Trophoblast cell (in vitro differentiated cells and primary cell): ENCODE measurements at regions not wholly inside any gene's neighbourhood (a gene's known extent, or its start where the extent isn't known, plus 50 kb on each side); places are given as distances from the start of the nearest gene placed in this dataset.
"Not testable (repeated sequence)": the region's sequence is repeated elsewhere in the genome, so short reads cannot be mapped to it uniquely, and the experiment has no call there.

Experiments
- DNase-seq, 2 donors: peaks; one replicate each; pipeline ENCODE4 v3.0.0-alpha.2; 2016
- H2AFZ ChIP-seq: 2 replicates; pipeline ENCODE4 v1.6.1; 2013; ENCODE audit warnings: low read length, moderate library complexity, mild to moderate bottlenecking; ENCODE audit not compliant: insufficient read depth, poor library complexity
- H2AK5ac ChIP-seq: 2 replicates; pipeline ENCODE4 v1.6.1; 2013; ENCODE audit warnings: mild to moderate bottlenecking, low read length
- H2BK120ac ChIP-seq: 2 replicates; pipeline ENCODE4 v1.6.1; 2013; ENCODE audit warnings: low read length, mild to moderate bottlenecking, moderate library complexity; ENCODE audit not compliant: insufficient read depth, poor library complexity
- H2BK12ac ChIP-seq: 2 replicates; pipeline ENCODE4 v1.6.1; 2013; ENCODE audit warnings: mild to moderate bottlenecking, low read length, moderate library complexity
- H2BK5ac ChIP-seq: 2 replicates; pipeline ENCODE4 v1.6.1; 2013; ENCODE audit warnings: low read length, low read depth, moderate library complexity, mild to moderate bottlenecking; ENCODE audit not compliant: poor library complexity
- H3K14ac ChIP-seq: 2 replicates; pipeline ENCODE4 v1.6.1; 2013; ENCODE audit warnings: mild to moderate bottlenecking, low read length
- H3K18ac ChIP-seq: 2 replicates; pipeline ENCODE4 v1.6.1; 2013; ENCODE audit warnings: mild to moderate bottlenecking, low read length
- H3K23ac ChIP-seq: 2 replicates; pipeline ENCODE4 v1.6.1; 2013; ENCODE audit warnings: low read length
- H3K27ac ChIP-seq: 2 replicates; pipeline ENCODE4 v1.5.1; 2013; ENCODE audit warnings: low read depth, mild to moderate bottlenecking, inconsistent platforms, low read length, moderate library complexity
- H3K27me3 ChIP-seq: 2 replicates; pipeline ENCODE4 v1.6.1; 2013; ENCODE audit warnings: inconsistent platforms, mild to moderate bottlenecking, low read length, moderate library complexity; ENCODE audit not compliant: insufficient read depth
- H3K36me3 ChIP-seq, 2 experiments: 1 replicate in 1 of 2; 2 replicates in 1 of 2; pipeline ENCODE4 v1.6.1; 2013; ENCODE audit warnings: low read length in 2 of 2, mild to moderate bottlenecking in 2 of 2, moderate library complexity in 1 of 2; ENCODE audit not compliant: insufficient read depth in 2 of 2, control insufficient read depth in 1 of 2
- H3K4ac ChIP-seq: 2 replicates; pipeline ENCODE4 v1.6.1; 2013; ENCODE audit warnings: low read depth, mild to moderate bottlenecking, low read length, moderate library complexity
- H3K4me1 ChIP-seq, 2 experiments: 1 replicate in 1 of 2; 2 replicates in 1 of 2; pipeline ENCODE4 v1.6.1; 2013; ENCODE audit warnings: low read length in 2 of 2, mild to moderate bottlenecking in 2 of 2, moderate library complexity in 1 of 2; ENCODE audit not compliant: insufficient read depth in 2 of 2, control insufficient read depth in 1 of 2
- H3K4me2 ChIP-seq: 2 replicates; pipeline ENCODE4 v1.6.1; 2013; ENCODE audit warnings: inconsistent platforms, mild to moderate bottlenecking, low read length, moderate library complexity
- H3K4me3 ChIP-seq: 2 replicates; pipeline ENCODE4 v1.5.1; 2013; ENCODE audit warnings: mild to moderate bottlenecking, low read depth, low read length, inconsistent platforms
- H3K79me1 ChIP-seq: one replicate; pipeline ENCODE4 v1.6.1; 2013; ENCODE audit warnings: low read length
- H3K79me2 ChIP-seq: 2 replicates; pipeline ENCODE4 v1.6.1; 2013; ENCODE audit warnings: low read length, mild to moderate bottlenecking; ENCODE audit not compliant: control insufficient read depth, insufficient read depth, poor library complexity
- H3K9ac ChIP-seq: 2 replicates; pipeline ENCODE4 v1.6.1; 2013; ENCODE audit warnings: mild to moderate bottlenecking, low read length
- H3K9me3 ChIP-seq: 2 replicates; pipeline ENCODE4 v1.6.1; 2013; ENCODE audit warnings: low read depth, mild to moderate bottlenecking, control low read depth, inconsistent platforms, low read length; ENCODE audit not compliant: insufficient read depth
- H4K12ac ChIP-seq: 2 replicates; pipeline ENCODE4 v1.6.1; 2013; ENCODE audit warnings: low read depth, mild to moderate bottlenecking, low read length, moderate library complexity
- H4K8ac ChIP-seq: 2 replicates; pipeline ENCODE4 v1.6.1; 2013; ENCODE audit warnings: low read depth, mild to moderate bottlenecking, low read length, moderate library complexity
- H4K91ac ChIP-seq: one replicate; pipeline ENCODE4 v1.6.1; 2013; ENCODE audit warnings: low read depth, mild to moderate bottlenecking, low read length, moderate library complexity
- WGBS: extraction: QIAGEN DNeasy Blood & Tissue Kit; methylation state at CpG from one replicate; pipeline ENCODE4 v1.1.7; 2013; ENCODE audit warnings: missing lambda C conversion rate; ENCODE audit not compliant: insufficient read length, insufficient coverage; ENCODE audit errors: extremely low coverage; 5-methylcytosine and 5-hydroxymethylcytosine counted together

DNA sequence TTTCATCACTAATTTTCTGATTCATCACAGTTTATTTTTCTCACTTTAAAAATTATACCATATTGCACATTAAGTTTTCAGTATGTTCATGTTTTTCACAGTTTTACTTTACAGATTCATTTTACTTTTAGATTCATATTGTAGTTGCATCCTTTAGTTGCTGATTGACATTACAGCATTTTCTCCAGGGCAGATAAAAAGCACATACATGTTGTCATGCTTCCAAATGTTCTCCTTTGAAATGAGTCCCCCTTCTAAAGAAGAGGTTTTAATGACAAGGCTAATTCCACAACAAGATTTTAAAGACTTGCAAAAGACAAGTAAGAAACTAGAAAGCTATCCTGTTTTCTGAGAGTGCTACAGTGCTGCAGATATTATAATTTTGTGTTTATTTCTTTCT is 72.1 kb upstream of the RASSF8 start:
- H3K27me3 ChIP-seq = no peaks in the 10 kb centered on the region
- no peaks in the 10 kb centered on the region for H3K79me2 ChIP-seq
- H3K27ac ChIP-seq = no peak overlapping the region

DNA sequence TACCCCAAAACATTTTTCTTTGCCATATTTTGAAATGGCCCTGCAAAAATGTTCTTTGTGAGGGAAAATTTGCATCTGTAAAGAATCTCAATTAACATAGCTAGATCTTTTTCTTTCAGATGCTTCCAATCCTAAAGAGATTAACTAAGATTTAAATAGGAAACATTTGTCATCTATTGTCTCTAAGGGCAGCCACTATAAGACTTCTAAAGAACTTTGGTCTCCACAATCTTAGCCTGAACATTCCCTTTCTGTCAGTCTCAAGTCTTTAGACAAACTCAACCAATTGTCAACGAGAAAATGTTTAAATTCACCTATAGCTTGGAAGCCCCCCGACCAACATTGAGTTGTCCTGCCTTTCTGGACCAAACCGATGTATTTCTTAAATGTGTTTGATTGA is 71.1 kb upstream of the RASSF8 start:
- Histone ChIP-seq H3K4me1 (no peaks in the 10 kb centered on the region), H4K12ac (no peak overlapping the region), H2BK120ac (no peak overlapping the region), H3K27ac (no peak overlapping the region), H3K79me2 (no peaks in the 10 kb centered on the region), H3K36me3 (no peaks in the 10 kb centered on the region), H3K4me3 (no peak overlapping the region), H3K23ac (no peak overlapping the region), H3K4ac (no peak overlapping the region), H3K18ac (no peak overlapping the region), H2AK5ac (no peak overlapping the region), H3K27me3 (no peaks in the 10 kb centered on the region), H2BK12ac (no peak overlapping the region), H2AFZ (no peak overlapping the region), H3K4me2 (no peak overlapping the region), H4K91ac (no peak overlapping the region), H3K9ac (no peak overlapping the region), H3K14ac (no peak overlapping the region), H2BK5ac (no peak overlapping the region), H3K9me3 (peaks cover 2% of the 10 kb centered on the region), H4K8ac (no peak overlapping the region), H3K79me1 (no peaks in the 10 kb centered on the region)
- no peak for DNase-seq
- no CpG with 5 or more reads among the region's 3 CpGs for WGBS

More for the DNA sequence above, 72.1 kb upstream of the RASSF8 start:
- Histone ChIP-seq H3K4me1 (no peaks in the 10 kb centered on the region), H3K9ac (no peak overlapping the region), H3K14ac (no peak overlapping the region), H3K36me3 (no peaks in the 10 kb centered on the region), H3K9me3 (peaks cover 2% of the 10 kb centered on the region), H4K8ac (no peak overlapping the region), H3K18ac (no peak overlapping the region), H3K23ac (no peak overlapping the region), H3K4me3 (no peak overlapping the region), H4K91ac (no peak overlapping the region), H2AFZ (no peak overlapping the region), H3K4ac (no peak overlapping the region), H3K4me2 (no peak overlapping the region), H2AK5ac (no peak overlapping the region), H2BK12ac (no peak overlapping the region), H2BK5ac (no peak overlapping the region), H2BK120ac (no peak overlapping the region), H4K12ac (no peak overlapping the region), H3K79me1 (no peaks in the 10 kb centered on the region)
- no peak for DNase-seq

GRCh38 chr12:25889185-25889584 is 69.3 kb upstream of the RASSF8 start:
- DNase-seq = no peak
- no peak overlapping the region for H2BK5ac ChIP-seq
- WGBS = no CpG with 5 or more reads among the region's 6 CpGs

DNA sequence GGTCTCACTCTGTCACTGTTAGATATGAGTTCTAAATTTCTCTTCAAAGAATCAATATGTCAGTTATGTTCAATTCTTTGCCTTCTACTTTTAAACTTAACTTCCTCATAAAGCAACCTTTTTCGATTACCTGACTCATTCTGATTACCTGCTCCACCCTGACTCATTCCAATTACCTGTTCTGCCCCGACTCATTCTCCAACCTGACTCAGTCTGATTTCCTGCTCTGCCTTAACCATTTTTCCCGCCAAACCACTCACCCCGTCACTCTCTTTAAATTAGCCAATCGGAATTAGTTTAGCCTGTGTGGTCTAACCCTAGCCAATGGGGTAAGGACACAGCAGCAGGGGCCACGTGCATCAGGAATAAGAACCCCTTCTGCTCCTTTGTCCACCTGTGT is 67.4 kb upstream of the RASSF8 start:
- not testable (repeated sequence) for H4K12ac ChIP-seq, H2AK5ac ChIP-seq, H2BK120ac ChIP-seq, H4K91ac ChIP-seq, H3K23ac ChIP-seq, H2BK12ac ChIP-seq, H3K18ac ChIP-seq, H2BK5ac ChIP-seq, H3K79me1 ChIP-seq, H3K9me3 ChIP-seq, H3K14ac ChIP-seq, H3K4ac ChIP-seq, H3K27ac ChIP-seq, H3K4me1 ChIP-seq, H3K79me2 ChIP-seq, H4K8ac ChIP-seq, H3K27me3 ChIP-seq, DNase-seq, H3K36me3 ChIP-seq, H2AFZ ChIP-seq, H3K4me2 ChIP-seq, H3K4me3 ChIP-seq, H3K9ac ChIP-seq
- no CpG with 5 or more reads among the region's 6 CpGs for WGBS

More at GRCh38 chr12:25889185-25889584, 69.3 kb upstream of the RASSF8 start:
- Histone ChIP-seq H3K14ac (no peak overlapping the region), H2AFZ (no peak overlapping the region), H3K36me3 (no peaks in the 10 kb centered on the region), H2BK120ac (no peak overlapping the region), H3K4ac (no peak overlapping the region), H3K4me3 (no peak overlapping the region), H4K91ac (no peak overlapping the region), H4K8ac (no peak overlapping the region), H3K18ac (no peak overlapping the region), H3K79me1 (no peaks in the 10 kb centered on the region), H2AK5ac (no peak overlapping the region), H3K79me2 (no peaks in the 10 kb centered on the region), H3K9me3 (peaks cover 2% of the 10 kb centered on the region), H3K27me3 (no peaks in the 10 kb centered on the region), H2BK12ac (no peak overlapping the region), H3K4me1 (no peaks in the 10 kb centered on the region), H3K4me2 (no peak overlapping the region), H3K23ac (no peak overlapping the region), H4K12ac (no peak overlapping the region), H3K9ac (no peak overlapping the region), H3K27ac (no peak overlapping the region)
